22Rv1 (cell line): ENCODE measurements at regions not wholly inside any gene's neighbourhood (a gene's known extent, or its start where the extent isn't known, plus 50 kb on each side); places are given as distances from the start of the nearest gene placed in this dataset.

ENCODE experiments used
- CTCF ChIP-seq: fragments of 450-650 bp; IDR thresholded peaks from 2 replicates; pipeline ENCODE4 v1.5.1; 2017; ENCODE audit warnings: mild to moderate bottlenecking
- ZFX ChIP-seq: fragments of 450-650 bp; IDR thresholded peaks from 2 replicates; pipeline ENCODE4 v1.6.1; 2017; ENCODE audit warnings: antibody characterized with exemption, borderline replicate concordance

- no peak for TF ChIP-seq CTCF
- no peak for TF ChIP-seq ZFX
Measured at GRCh38 chr3:124611520-124611919, 118.7 kb upstream of the UMPS start.
